CD4-positive, alpha-beta T cell (primary cell): ENCODE measurements at regions not wholly inside any gene's neighbourhood (a gene's known extent, or its start where the extent isn't known, plus 50 kb on each side); places are given as distances from the start of the nearest gene placed in this dataset.
A peak's percentile ranks its signal among the peaks of the same experiment; 100 is the strongest.

Experiments used
- ATAC-seq: fragments of 200-7000 bp; cut with Tn5 transposase; one replicate; pipeline ENCODE4 v1.10.0; 2022; ENCODE audit warnings: mild to moderate bottlenecking; ENCODE audit not compliant: poor library complexity
- CTCF ChIA-PET: fragments of 350-600 bp; sonication (Branson Sonifier 250); formaldehyde crosslinking; loops from one replicate; lab custom pipeline; 2021; ENCODE audit warnings: antibody characterized with exemption, inconsistent platforms; lab: Charles Lee
- POLR2A ChIA-PET: fragments of 350-600 bp; sonication (Branson Sonifier 250); formaldehyde crosslinking; loops from one replicate; lab custom pipeline; 2021; ENCODE audit warnings: antibody characterized with exemption, inconsistent platforms; lab: Charles Lee
- DNase-seq, 14 experiments: peaks; one replicate each; pipeline ENCODE4 v3.0.0-alpha.2; 2013 to 2020; ENCODE audit warnings: mixed read lengths in 2 of 14
- H3K27ac ChIP-seq, 2 donors: one replicate each; pipeline versions ENCODE4 v1.5.1 to v1.7.0; 2013; ENCODE audit warnings: low read length in 2 of 2, low read depth in 1 of 2, mild to moderate bottlenecking in 1 of 2
- H3K27me3 ChIP-seq, 2 experiments: 1 replicate in 1 of 2; 2 replicates in 1 of 2; pipeline versions ENCODE4 v1.6.1 to v1.7.0; 2013; ENCODE audit warnings: low read length in 2 of 2, control low read depth in 1 of 2, mild to moderate bottlenecking in 1 of 2, moderate library complexity in 1 of 2; ENCODE audit not compliant: insufficient read depth in 2 of 2, control insufficient read depth in 1 of 2
- H3K36me3 ChIP-seq: one replicate; pipeline ENCODE4 v1.6.1; 2013; ENCODE audit warnings: low read length, control low read depth; ENCODE audit not compliant: insufficient read depth
- H3K4me1 ChIP-seq: one replicate; pipeline ENCODE4 v1.6.1; 2013; ENCODE audit warnings: low read length, control low read depth; ENCODE audit not compliant: insufficient read depth
- H3K4me3 ChIP-seq: one replicate; pipeline ENCODE4 v1.5.1; 2013; ENCODE audit warnings: mild to moderate bottlenecking, low read length, moderate library complexity
- H3K9me3 ChIP-seq, 2 experiments: 1 replicate in 1 of 2; 2 replicates in 1 of 2; pipeline versions ENCODE4 v1.6.1 to v1.7.0; 2013; ENCODE audit warnings: low read length in 2 of 2, mild to moderate bottlenecking in 2 of 2, control low read depth in 1 of 2, moderate library complexity in 1 of 2; ENCODE audit not compliant: control insufficient read depth in 1 of 2, insufficient read depth in 1 of 2
- H3K27ac Mint-ChIP-seq: one replicate; pipeline ENCODE4 v1.8.0; 2020; ENCODE audit warnings: mixed read lengths
- H3K27me3 Mint-ChIP-seq: one replicate; pipeline ENCODE4 v1.8.0; 2021; ENCODE audit warnings: mixed read lengths
- H3K36me3 Mint-ChIP-seq: one replicate; pipeline ENCODE4 v1.8.0; 2021; ENCODE audit warnings: low read depth, mixed read lengths
- H3K4me1 Mint-ChIP-seq: one replicate; pipeline ENCODE4 v1.8.0; 2021; ENCODE audit warnings: low read depth, mixed read lengths
- H3K4me3 Mint-ChIP-seq: one replicate; pipeline ENCODE4 v1.8.0; 2020; ENCODE audit warnings: mild to moderate bottlenecking, mixed read lengths
- H3K9me3 Mint-ChIP-seq: one replicate; pipeline ENCODE4 v1.8.0; 2020; ENCODE audit warnings: mixed read lengths
- CTCF ChIP-seq: fragments of 200-600 bp; IDR thresholded peaks from one replicate; pipeline ENCODE4 v1.8.0; 2022; ENCODE audit warnings: antibody characterized with exemption, mild to moderate bottlenecking
- intact Hi-C, 2 experiments: fragments of 100-400 bp; cut with DNase I in 1 of 2; cut with micrococcal nuclease in 1 of 2; formaldehyde crosslinking; loops; one replicate each; pipeline versions ENCODE4 v1.15.1 to v1.9.0; 2023 to 2025; cut with DNase I, micrococcal nuclease

- Histone ChIP-seq H3K27me3 (no peaks in the 10 kb centered on the region), H3K27ac (no peak overlapping the region), H3K4me3 (no peak overlapping the region), H3K4me1 (no peaks in the 10 kb centered on the region), H3K9me3 (no peaks in the 10 kb centered on the region), H3K36me3 (no peaks in the 10 kb centered on the region)
- no peak for DNase-seq
- H3K27me3 Mint-ChIP-seq: peaks cover 12% of the 10 kb centered on the region
- ChIA-PET POLR2A (no interaction called here), CTCF (no interaction called here)
- no peak for TF ChIP-seq CTCF
- H3K36me3 Mint-ChIP-seq: no peaks in the 10 kb centered on the region
- intact Hi-C loops: no loop called here
- H3K4me3 Mint-ChIP-seq: no peak overlapping the region
- no peaks in the 10 kb centered on the region for H3K9me3 Mint-ChIP-seq
- no peak for ATAC-seq
- no peak overlapping the region for H3K27ac Mint-ChIP-seq
- no peaks in the 10 kb centered on the region for H3K4me1 Mint-ChIP-seq
These were observed 571.0 kb downstream of the ARL4A start for GRCh38 chr7:13258386-13258785.

- CTCF ChIA-PET: no interaction called here
- POLR2A ChIA-PET: no interaction called here
- H3K9me3 Mint-ChIP-seq: no peaks in the 10 kb centered on the region
- H3K4me3 ChIP-seq: no peak overlapping the region
- H3K27ac Mint-ChIP-seq: no peak overlapping the region
- TF ChIP-seq CTCF: no peak
- ATAC-seq (no peak), DNase-seq (no peak)
- H3K9me3 ChIP-seq: no peaks in the 10 kb centered on the region
- H3K36me3 ChIP-seq: no peaks in the 10 kb centered on the region
- H3K27me3 ChIP-seq: peaks cover 0 to 2% of the 10 kb centered on the region in 2 experiments
- intact Hi-C loops: no loop called here
- H3K4me1 ChIP-seq: no peaks in the 10 kb centered on the region
- H3K27me3 Mint-ChIP-seq: peaks cover 8% of the 10 kb centered on the region
- no peaks in the 10 kb centered on the region for H3K36me3 Mint-ChIP-seq
- no peaks in the 10 kb centered on the region for H3K4me1 Mint-ChIP-seq
- H3K4me3 Mint-ChIP-seq: no peak overlapping the region
- no peak overlapping the region for H3K27ac ChIP-seq
These were observed 572.5 kb downstream of the ARL4A start for GRCh38 chr7:13259930-13260329.

- no peak overlapping the region for H3K4me3 ChIP-seq
- no peaks in the 10 kb centered on the region for H3K4me1 ChIP-seq
- no peaks in the 10 kb centered on the region for H3K36me3 Mint-ChIP-seq
- H3K27me3 Mint-ChIP-seq: peaks cover 8% of the 10 kb centered on the region
- ATAC-seq: peak; percentile 46
- intact Hi-C loops: loop anchor here (1.0 to 2.0 kb wide), 5 partner anchors 576 to 738 kb away; partner anchors contain the start of gene ARL4A (in 1 of the 2)
- no peaks in the 10 kb centered on the region for H3K36me3 ChIP-seq
- no peaks in the 10 kb centered on the region for H3K9me3 Mint-ChIP-seq
- no peak overlapping the region for H3K27ac ChIP-seq
- no peak overlapping the region for H3K4me3 Mint-ChIP-seq
- H3K27ac Mint-ChIP-seq: no peak overlapping the region
- peak in 4 of 14 experiments; percentile 3 to 62 (median 56) for DNase-seq
- H3K4me1 Mint-ChIP-seq: no peaks in the 10 kb centered on the region
- H3K9me3 ChIP-seq: no peaks in the 10 kb centered on the region
- POLR2A ChIA-PET: no interaction called here
- peak; percentile 63 for TF ChIP-seq CTCF
- CTCF ChIA-PET: interaction anchor here (0.6 to 2.9 kb wide), 5 partner anchors 407 to 738 kb away, joined by 3 to 10 read pairs (median 4); partner anchors contain the start of gene ARL4A
- peaks cover 0 to 2% of the 10 kb centered on the region in 2 experiments for H3K27me3 ChIP-seq
These were observed 575.6 kb downstream of the ARL4A start for GRCh38 chr7:13262929-13263530.
